Thoracic aorta (tissue), 2 donors: ENCODE measurements at regions not wholly inside any gene's neighbourhood (a gene's known extent, or its start where the extent isn't known, plus 50 kb on each side); places are given as distances from the start of the nearest gene placed in this dataset.
"Not testable (repeated sequence)": the region's sequence is repeated elsewhere in the genome, so short reads cannot be mapped to it uniquely, and the experiment has no call there.

Experiments used
- ATAC-seq: fragments of 150-250 bp; one replicate; pipeline ENCODE4 v1.8.0; 2017; ENCODE audit warnings: low read depth; ENCODE audit not compliant: insufficient number of reproducible peaks, low FRiP score
- DNase-seq: peaks from one replicate; pipeline ENCODE4 v3.0.0-alpha.2; 2020; ENCODE audit warnings: low spot score
- H3K27ac ChIP-seq, 2 donors: fragments of 200-600 bp; sonication (generic); 1 replicate in 1 of 2; 2 replicates in 1 of 2; pipeline ENCODE4 v1.5.1; 2016; ENCODE audit warnings: mild to moderate bottlenecking in 2 of 2, moderate library complexity in 2 of 2
- H3K27me3 ChIP-seq: fragments of 200-600 bp; sonication (generic); replicated peaks from 2 replicates; pipeline ENCODE4 v1.6.0; 2016; ENCODE audit warnings: mild to moderate bottlenecking; ENCODE audit not compliant: insufficient read depth
- H3K36me3 ChIP-seq: fragments of 200-600 bp; sonication (generic); one replicate; pipeline ENCODE4 v1.5.1; 2016
- H3K4me1 ChIP-seq, 2 donors: fragments of 200-600 bp; sonication (generic); 1 replicate in 1 of 2; 2 replicates in 1 of 2; pipeline versions ENCODE4 v1.5.1 to v1.6.0; 2016; ENCODE audit warnings: low read depth in 2 of 2, mild to moderate bottlenecking in 1 of 2; ENCODE audit not compliant: control insufficient read depth in 1 of 2
- H3K4me3 ChIP-seq: fragments of 200-600 bp; sonication (generic); 2 replicates; pipeline ENCODE4 v1.5.1; 2016; ENCODE audit warnings: mild to moderate bottlenecking
- H3K9me3 ChIP-seq: fragments of 200-600 bp; sonication (generic); 2 replicates; pipeline ENCODE4 v1.5.1; 2016
- TF ChIP-seq, protein P1 (sequence below): fragments of 200-600 bp; sonication (generic); IDR thresholded peaks from one replicate; pipeline ENCODE4 v1.5.1; 2019; ENCODE audit warnings: antibody characterized with exemption

DNA sequence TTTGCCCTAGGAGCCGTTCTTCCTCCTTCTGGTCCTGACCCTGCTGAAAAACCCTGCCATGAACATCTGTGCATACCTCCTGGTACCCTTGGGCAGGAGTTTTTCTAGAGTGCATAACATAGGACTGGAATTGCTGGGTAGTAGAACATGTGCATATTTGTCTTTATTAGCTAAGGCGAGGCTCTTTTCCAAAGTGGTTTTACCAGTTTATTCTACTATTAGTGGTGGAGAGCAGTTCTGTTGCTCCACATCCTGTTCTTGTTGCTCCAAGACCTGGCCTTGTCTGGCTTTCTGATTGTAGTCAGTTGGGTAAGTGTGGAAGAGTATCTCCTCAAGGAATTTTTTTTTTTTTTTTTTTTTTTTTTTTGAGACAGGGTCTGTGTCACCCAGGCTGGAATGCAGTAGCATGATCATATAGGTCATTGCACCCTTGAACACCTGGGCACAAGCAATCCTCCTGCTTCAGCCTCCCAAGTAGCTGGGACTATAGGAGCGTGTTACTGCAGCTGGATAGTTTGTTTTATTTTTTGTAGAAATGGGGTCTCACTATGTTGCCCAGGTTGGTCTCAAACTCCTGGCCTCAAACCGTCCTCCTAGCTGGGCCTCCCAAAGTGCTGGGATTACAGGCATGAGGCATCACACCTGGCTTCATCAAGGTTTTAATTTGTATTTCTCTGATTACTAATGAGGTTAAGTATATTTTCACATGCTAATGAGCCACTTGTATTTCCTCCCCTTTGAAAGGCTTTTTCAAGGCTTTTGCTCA, 85.2 kb downstream of the SPRY4 start:
- TF ChIP-seq, protein P1, sequence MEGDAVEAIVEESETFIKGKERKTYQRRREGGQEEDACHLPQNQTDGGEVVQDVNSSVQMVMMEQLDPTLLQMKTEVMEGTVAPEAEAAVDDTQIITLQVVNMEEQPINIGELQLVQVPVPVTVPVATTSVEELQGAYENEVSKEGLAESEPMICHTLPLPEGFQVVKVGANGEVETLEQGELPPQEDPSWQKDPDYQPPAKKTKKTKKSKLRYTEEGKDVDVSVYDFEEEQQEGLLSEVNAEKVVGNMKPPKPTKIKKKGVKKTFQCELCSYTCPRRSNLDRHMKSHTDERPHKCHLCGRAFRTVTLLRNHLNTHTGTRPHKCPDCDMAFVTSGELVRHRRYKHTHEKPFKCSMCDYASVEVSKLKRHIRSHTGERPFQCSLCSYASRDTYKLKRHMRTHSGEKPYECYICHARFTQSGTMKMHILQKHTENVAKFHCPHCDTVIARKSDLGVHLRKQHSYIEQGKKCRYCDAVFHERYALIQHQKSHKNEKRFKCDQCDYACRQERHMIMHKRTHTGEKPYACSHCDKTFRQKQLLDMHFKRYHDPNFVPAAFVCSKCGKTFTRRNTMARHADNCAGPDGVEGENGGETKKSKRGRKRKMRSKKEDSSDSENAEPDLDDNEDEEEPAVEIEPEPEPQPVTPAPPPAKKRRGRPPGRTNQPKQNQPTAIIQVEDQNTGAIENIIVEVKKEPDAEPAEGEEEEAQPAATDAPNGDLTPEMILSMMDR: no peak
- no peaks in the 10 kb centered on the region for H3K27me3 ChIP-seq
- DNase-seq (no peak), ATAC-seq (no peak)
- H3K36me3 ChIP-seq: no peaks in the 10 kb centered on the region
- peaks cover 0 to 6% of the 10 kb centered on the region in 2 donors for H3K4me1 ChIP-seq
- H3K9me3 ChIP-seq: no peaks in the 10 kb centered on the region
- H3K27ac ChIP-seq: no peak overlapping the region
- no peak overlapping the region for H3K4me3 ChIP-seq

DNA sequence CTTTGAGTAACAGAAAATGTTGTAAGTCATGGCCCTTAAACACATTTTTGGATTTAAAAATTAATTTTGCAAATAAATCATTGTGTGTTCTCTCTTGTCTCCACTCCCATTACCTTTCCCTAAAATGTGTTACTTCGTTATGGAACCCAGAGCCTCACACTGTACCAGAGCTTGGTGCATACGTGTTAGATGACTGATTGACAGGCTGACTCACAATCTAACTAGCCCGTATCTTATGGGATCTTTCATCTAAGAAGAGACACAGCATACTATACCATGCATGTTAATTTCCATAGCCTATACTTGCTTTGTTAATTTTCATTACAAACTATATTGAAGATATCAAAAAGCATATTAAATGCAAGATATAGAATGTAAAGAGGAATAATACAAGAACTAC, 87.1 kb downstream of the SPRY4 start:
- ATAC-seq (no peak), DNase-seq (no peak)
- Histone ChIP-seq H3K9me3 (no peaks in the 10 kb centered on the region), H3K4me1 (no peaks in the 10 kb centered on the region), H3K4me3 (no peak overlapping the region), H3K36me3 (no peaks in the 10 kb centered on the region), H3K27ac (no peak overlapping the region), H3K27me3 (no peaks in the 10 kb centered on the region)
- TF ChIP-seq, protein P1: no peak

DNA sequence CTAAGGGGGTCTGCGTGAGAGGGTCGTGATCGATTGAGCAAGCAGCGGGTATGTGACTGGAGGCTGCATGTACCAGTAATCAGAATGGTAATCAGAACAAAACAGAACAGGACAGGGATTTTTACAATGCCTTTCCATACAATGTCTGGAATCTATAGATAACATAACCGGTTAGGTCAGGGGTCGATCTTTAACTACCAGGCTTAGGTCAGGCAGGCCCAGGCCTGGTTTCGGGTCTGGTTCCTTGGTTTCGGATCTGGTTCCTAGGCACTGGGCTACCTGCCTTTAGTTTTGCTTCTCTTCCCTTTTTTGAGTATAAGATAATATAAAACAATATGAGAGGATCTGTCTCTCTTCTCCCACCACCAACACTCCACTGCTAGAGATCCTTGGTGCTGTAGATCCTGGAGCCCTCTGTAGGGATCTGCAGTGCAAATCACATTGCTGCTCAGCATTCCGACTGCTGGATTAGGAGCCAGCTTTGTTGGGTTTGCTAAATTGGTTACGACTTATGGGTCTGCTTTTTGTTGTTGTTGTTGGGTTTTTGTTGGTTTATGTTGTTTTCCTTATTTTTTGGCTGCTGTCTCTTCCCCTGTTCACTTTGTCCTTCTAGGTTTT, 88.0 kb downstream of the SPRY4 start:
- not testable (repeated sequence) for H3K27me3 ChIP-seq, H3K9me3 ChIP-seq, H3K4me3 ChIP-seq, DNase-seq, ATAC-seq, H3K27ac ChIP-seq, H3K36me3 ChIP-seq, H3K4me1 ChIP-seq

DNA sequence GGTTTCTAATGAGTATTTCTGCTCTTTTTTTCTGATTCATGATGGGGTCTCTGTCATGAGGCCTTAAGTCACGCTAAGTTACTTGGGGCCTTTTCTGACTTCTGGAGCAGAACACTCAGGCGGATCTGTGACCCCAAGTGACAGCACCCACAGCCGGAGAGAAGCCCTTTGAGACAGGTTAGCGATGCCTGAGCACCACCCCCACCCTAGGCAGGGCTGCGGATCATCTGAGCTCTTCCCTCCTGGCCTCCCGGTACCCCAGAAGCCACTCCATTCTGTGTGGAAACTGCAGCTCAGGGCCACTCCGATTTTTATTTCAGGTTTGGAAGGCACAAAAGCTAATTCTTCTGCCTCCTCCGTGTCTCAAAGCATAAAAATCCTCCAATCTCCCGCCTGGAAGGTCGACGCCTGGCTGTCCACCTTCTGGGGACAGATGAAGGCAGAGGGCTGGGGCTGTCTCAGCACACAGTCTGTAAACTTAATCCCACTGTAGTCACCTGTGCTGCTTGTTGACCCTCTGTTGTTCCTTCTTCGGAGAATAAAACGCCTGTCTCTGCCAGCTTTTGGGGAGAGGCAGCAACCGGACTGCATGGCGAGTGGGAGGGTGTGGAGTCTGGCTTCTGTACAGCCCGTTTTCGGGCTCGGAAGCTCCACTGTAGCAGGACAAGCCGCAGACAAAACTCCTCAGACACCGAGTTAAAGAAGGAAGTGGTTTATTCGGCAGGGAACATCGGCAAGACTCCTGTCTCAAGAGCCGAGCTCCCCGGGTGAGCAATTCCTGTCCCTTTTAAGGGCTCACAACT, 88.8 kb downstream of the SPRY4 start:
- Histone ChIP-seq H3K27ac (no peak overlapping the region), H3K9me3 (no peaks in the 10 kb centered on the region), H3K27me3 (no peaks in the 10 kb centered on the region), H3K4me1 (no peaks in the 10 kb centered on the region), H3K36me3 (no peaks in the 10 kb centered on the region), H3K4me3 (no peak overlapping the region)
- ATAC-seq (no peak), DNase-seq (no peak)
- TF ChIP-seq, protein P1: no peak

DNA sequence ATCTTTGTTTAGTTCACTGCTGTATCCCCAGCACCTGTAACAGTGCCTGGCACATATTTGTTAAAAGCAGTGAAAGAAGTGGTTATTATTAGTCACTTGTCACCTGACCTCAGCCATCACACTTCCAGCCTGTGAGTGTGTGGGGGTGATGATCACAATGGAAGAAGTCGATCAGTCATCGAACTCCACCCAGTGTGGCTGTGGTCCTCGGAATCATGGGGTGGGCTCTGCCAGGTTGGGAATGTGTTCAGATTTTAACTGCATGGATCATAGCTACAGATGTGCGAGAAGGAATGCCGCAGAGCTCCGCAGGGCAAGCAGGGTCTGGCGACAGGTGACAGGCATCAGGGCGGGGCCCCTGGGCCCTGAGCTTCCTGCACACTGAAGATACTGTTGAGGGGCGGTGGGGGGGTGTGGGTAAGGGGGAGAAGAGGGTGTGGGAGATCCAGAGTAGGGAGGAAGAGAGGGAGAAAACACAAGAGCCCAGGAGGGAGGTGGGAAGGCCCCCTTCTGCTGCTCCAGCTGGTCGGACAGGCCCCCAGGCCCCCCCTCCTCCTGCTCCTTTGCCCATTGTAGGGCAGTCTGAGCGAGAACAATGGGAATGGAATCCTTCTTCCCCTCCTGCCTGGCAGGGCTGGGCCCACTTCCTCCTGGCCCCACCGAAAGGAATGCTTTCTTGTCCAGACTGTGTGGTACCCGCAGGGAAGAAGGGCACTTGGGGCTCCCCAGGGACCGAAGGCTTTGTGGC, 89.6 kb downstream of the SPRY4 start:
- no peaks in the 10 kb centered on the region for H3K9me3 ChIP-seq
- no peak for DNase-seq
- TF ChIP-seq, protein P1: no peak
- ATAC-seq: no peak
- H3K4me1 ChIP-seq: no peaks in the 10 kb centered on the region
- H3K36me3 ChIP-seq: no peaks in the 10 kb centered on the region
- no peaks in the 10 kb centered on the region for H3K27me3 ChIP-seq
- no peak overlapping the region for H3K27ac ChIP-seq
- H3K4me3 ChIP-seq: no peak overlapping the region
